DOHH2 (cell line): ENCODE measurements at regions not wholly inside any gene's neighbourhood (a gene's known extent, or its start where the extent isn't known, plus 50 kb on each side); places are given as distances from the start of the nearest gene placed in this dataset.

Experiments used
- H3F3A ChIP-seq: fragments of 200-600 bp; sonication (generic), shearing (Covaris generic); 2 replicates; pipeline ENCODE4 v1.6.0; 2016; ENCODE audit warnings: antibody characterized with exemption, mild to moderate bottlenecking; ENCODE audit not compliant: control insufficient read depth, insufficient read depth
- H3K27ac ChIP-seq: fragments of 200-600 bp; sonication (generic); 2 replicates; pipeline ENCODE4 v1.5.1; 2014; ENCODE audit warnings: low read depth, mild to moderate bottlenecking, low read length, moderate library complexity
- H3K27me3 ChIP-seq: fragments of 200-600 bp; sonication (generic); 2 replicates; pipeline ENCODE4 v1.6.1; 2014; ENCODE audit warnings: mild to moderate bottlenecking, low read length, mixed read lengths; ENCODE audit not compliant: control insufficient read depth
- H3K36me3 ChIP-seq: fragments of 200-600 bp; sonication (generic); 2 replicates; pipeline ENCODE4 v1.6.1; 2014; ENCODE audit warnings: mild to moderate bottlenecking, low read length, moderate library complexity, mixed read lengths; ENCODE audit not compliant: control insufficient read depth
- H3K4me1 ChIP-seq: fragments of 200-600 bp; sonication (generic); 2 replicates; pipeline ENCODE4 v1.6.1; 2014; ENCODE audit warnings: mild to moderate bottlenecking, low read length, mixed read lengths; ENCODE audit not compliant: control insufficient read depth
- H3K4me2 ChIP-seq: fragments of 200-600 bp; sonication (generic); 2 replicates; pipeline ENCODE4 v1.6.0; 2014; ENCODE audit warnings: mild to moderate bottlenecking, low read length, moderate library complexity
- H3K4me3 ChIP-seq: fragments of 200-600 bp; sonication (generic); 2 replicates; pipeline ENCODE4 v1.5.1; 2014; ENCODE audit warnings: mild to moderate bottlenecking, low read length, mixed read lengths
- H3K79me2 ChIP-seq: fragments of 200-600 bp; sonication (generic); 2 replicates; pipeline ENCODE4 v1.6.1; 2014; ENCODE audit warnings: mild to moderate bottlenecking, low read length, mixed read lengths; ENCODE audit not compliant: control insufficient read depth
- H3K9me2 ChIP-seq: fragments of 200-600 bp; sonication (generic); replicated peaks from 2 replicates; pipeline ENCODE4 v1.6.1; 2014; ENCODE audit warnings: mild to moderate bottlenecking, low read length, mixed read lengths; ENCODE audit not compliant: control insufficient read depth
- H3K9me3 ChIP-seq: fragments of 200-600 bp; sonication (generic); 2 replicates; pipeline ENCODE4 v1.6.1; 2014; ENCODE audit warnings: antibody characterized with exemption, low read length, mixed read lengths; ENCODE audit not compliant: control insufficient read depth, insufficient read depth
- H4K20me1 ChIP-seq: fragments of 200-600 bp; sonication (generic); 2 replicates; pipeline ENCODE4 v1.6.0; 2014; ENCODE audit warnings: low read depth, mild to moderate bottlenecking, antibody characterized with exemption, low read length, moderate library complexity; ENCODE audit not compliant: control insufficient read depth, insufficient read depth
- CTCF ChIP-seq: fragments of 200-600 bp; sonication (generic); IDR thresholded peaks from one replicate; pipeline ENCODE4 v1.5.1; 2014; ENCODE audit warnings: antibody characterized with exemption, mild to moderate bottlenecking, low read depth, low read length; ENCODE audit not compliant: poor library complexity, severe bottlenecking
- EZH2phosphoT487 ChIP-seq: fragments of 200-600 bp; sonication (generic); IDR thresholded peaks from 2 replicates; pipeline ENCODE4 v1.6.1; 2017; ENCODE audit warnings: borderline replicate concordance, mild to moderate bottlenecking, antibody characterized with exemption, low read length, moderate library complexity, mixed read lengths

GRCh38 chr18:11411048-11411447 is 198.3 kb upstream of the SLC35G4 start:
- TF ChIP-seq CTCF, result no peak
- TF ChIP-seq EZH2phosphoT487, result no peak
- H3K4me3 ChIP-seq, result no peak overlapping the region
- no peaks in the 10 kb centered on the region for H3K79me2 ChIP-seq
- H4K20me1 ChIP-seq, result no peaks in the 10 kb centered on the region
- no peaks in the 10 kb centered on the region for H3K9me3 ChIP-seq
- no peaks in the 10 kb centered on the region for H3K36me3 ChIP-seq
- no peaks in the 10 kb centered on the region for H3F3A ChIP-seq
- H3K4me1 ChIP-seq, result no peaks in the 10 kb centered on the region
- no peak overlapping the region for H3K4me2 ChIP-seq
- H3K9me2 ChIP-seq, result no peaks in the 10 kb centered on the region
- H3K27ac ChIP-seq, result no peak overlapping the region
- H3K27me3 ChIP-seq, result no peaks in the 10 kb centered on the region

GRCh38 chr18:11408555-11409065 is 200.8 kb upstream of the SLC35G4 start:
- no peaks in the 10 kb centered on the region for H3K9me3 ChIP-seq
- no peaks in the 10 kb centered on the region for H3K9me2 ChIP-seq
- TF ChIP-seq EZH2phosphoT487, result no peak
- no peak for TF ChIP-seq CTCF
- H3K4me3 ChIP-seq, result no peak overlapping the region
- H3K27me3 ChIP-seq, result no peaks in the 10 kb centered on the region
- no peaks in the 10 kb centered on the region for H4K20me1 ChIP-seq
- no peaks in the 10 kb centered on the region for H3K79me2 ChIP-seq
- no peaks in the 10 kb centered on the region for H3F3A ChIP-seq
- H3K36me3 ChIP-seq, result no peaks in the 10 kb centered on the region
- no peaks in the 10 kb centered on the region for H3K4me1 ChIP-seq
- no peak overlapping the region for H3K4me2 ChIP-seq
- no peak overlapping the region for H3K27ac ChIP-seq

- TF ChIP-seq CTCF (no peak), EZH2phosphoT487 (no peak)
- Histone ChIP-seq H3K9me3 (no peaks in the 10 kb centered on the region), H3K27me3 (no peaks in the 10 kb centered on the region)
Measured at GRCh38 chr18:11407940-11408339, 201.5 kb upstream of the SLC35G4 start.

GRCh38 chr18:11405804-11406203 is 203.6 kb upstream of the SLC35G4 start:
- Histone ChIP-seq H3K27me3 (no peaks in the 10 kb centered on the region), H3K79me2 (no peaks in the 10 kb centered on the region)

More at GRCh38 chr18:11407940-11408339, 201.5 kb upstream of the SLC35G4 start:
- no peaks in the 10 kb centered on the region for H4K20me1 ChIP-seq
- H3K36me3 ChIP-seq, result no peaks in the 10 kb centered on the region
- H3K4me3 ChIP-seq, result no peak overlapping the region
- H3K79me2 ChIP-seq, result no peaks in the 10 kb centered on the region
- no peaks in the 10 kb centered on the region for H3K9me2 ChIP-seq
- H3K4me2 ChIP-seq, result no peak overlapping the region
- no peaks in the 10 kb centered on the region for H3F3A ChIP-seq
- H3K27ac ChIP-seq, result no peak overlapping the region
- no peaks in the 10 kb centered on the region for H3K4me1 ChIP-seq

More at GRCh38 chr18:11405804-11406203, 203.6 kb upstream of the SLC35G4 start:
- no peaks in the 10 kb centered on the region for H3K4me1 ChIP-seq
- no peak for TF ChIP-seq CTCF
- TF ChIP-seq EZH2phosphoT487, result no peak
- H3K36me3 ChIP-seq, result no peaks in the 10 kb centered on the region
- H3K27ac ChIP-seq, result no peak overlapping the region
- no peaks in the 10 kb centered on the region for H4K20me1 ChIP-seq
- H3K4me3 ChIP-seq, result no peak overlapping the region
- no peak overlapping the region for H3K4me2 ChIP-seq
- H3K9me3 ChIP-seq, result no peaks in the 10 kb centered on the region
- H3F3A ChIP-seq, result no peaks in the 10 kb centered on the region
- H3K9me2 ChIP-seq, result no peaks in the 10 kb centered on the region
